Embryonic facial prominence (tissue), 1 donor: ENCODE measurements at regions not wholly inside any gene's neighbourhood (a gene's known extent, or its start where the extent isn't known, plus 50 kb on each side); places are given as distances from the start of the nearest gene placed in this dataset.
A peak's percentile ranks its signal among the peaks of the same experiment; 100 is the strongest.

Experiments
- DNase-seq: peaks from one replicate; pipeline ENCODE4 v3.0.0-alpha.2; 2016; ENCODE audit errors: extremely low spot score

DNA sequence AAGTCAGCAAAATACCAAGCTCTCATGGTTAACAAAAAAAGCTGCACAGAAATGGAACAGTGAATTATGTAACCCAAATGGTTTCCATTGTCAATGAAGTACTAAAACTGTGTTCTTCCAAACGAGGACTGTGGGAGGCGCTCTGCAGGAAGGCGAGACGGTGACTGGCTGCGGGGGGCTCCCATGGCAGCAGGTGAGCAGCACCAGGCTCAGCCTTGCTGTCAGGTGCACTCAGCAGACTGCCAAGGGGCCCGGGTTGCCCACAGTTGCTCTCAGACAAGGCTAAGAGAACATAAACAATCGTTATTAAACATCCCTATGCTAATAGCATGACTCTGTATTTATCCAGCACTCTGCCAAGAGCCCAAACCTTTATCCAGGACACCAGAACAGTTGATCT is 630.3 kb upstream of the ARID1B start:
- no peak for DNase-seq

GRCh38 chr6:156131221-156131903 is 645.8 kb upstream of the ARID1B start:
- DNase-seq = no peak

- DNase-seq = no peak
These were observed 650.6 kb upstream of the ARID1B start for GRCh38 chr6:156126535-156126934.

DNA sequence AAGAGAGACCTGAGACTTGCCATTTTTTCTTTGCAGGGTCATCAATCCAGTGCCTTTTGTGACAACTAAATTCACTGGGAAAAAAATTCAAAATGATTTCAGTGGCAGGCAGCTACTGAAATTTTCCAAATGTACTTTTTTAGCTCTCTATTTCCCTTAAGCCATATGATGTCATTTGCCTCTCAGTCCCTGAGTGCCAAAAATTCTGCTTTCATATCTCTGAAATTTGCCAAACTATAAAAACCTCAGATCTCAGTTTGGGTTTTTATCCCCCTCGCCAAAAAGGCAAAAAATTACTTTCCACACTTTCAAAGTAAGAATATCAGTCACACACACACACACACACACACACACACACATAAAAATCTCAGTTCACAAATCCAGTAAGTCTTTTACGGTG is 651.3 kb upstream of the ARID1B start:
- DNase-seq = no peak

DNA sequence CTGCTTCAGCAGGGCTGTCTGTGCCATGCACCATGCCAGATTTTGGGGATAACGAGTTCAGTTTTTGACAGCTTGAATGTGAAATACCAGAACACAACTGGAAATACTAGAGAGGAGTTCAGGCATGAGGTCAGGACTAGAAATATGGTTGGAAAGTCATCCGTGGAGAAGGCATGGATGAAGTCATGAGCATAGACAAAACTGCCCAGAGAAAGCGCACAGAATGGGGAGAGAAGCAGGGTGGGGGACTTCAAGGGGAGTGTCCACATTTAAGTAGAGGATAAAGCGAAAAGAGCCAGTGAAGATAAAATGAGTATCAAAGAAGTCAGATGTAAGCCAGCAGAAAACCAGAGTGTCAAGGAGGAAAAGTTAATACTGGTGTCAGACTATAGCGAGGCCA is 653.4 kb upstream of the ARID1B start:
- DNase-seq = no peak

DNA sequence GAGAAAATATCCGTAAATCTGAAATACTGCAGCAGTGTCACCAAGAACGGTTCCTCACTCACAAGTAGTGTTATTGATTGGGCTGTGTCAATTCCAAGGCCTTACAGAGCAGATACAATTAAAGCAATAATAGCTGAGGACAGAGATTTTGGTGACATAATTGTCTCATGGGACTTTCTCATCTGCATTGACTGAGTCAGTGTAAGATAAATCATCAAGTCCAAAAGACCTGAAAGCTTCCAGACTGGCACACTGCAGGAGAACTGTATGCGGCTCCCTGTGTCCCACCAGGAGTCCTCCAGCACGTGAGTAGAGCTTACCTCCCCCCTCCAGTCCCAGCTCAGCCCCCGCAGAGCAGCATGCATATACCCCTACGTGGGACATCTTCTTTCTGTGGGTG is 655.2 kb upstream of the ARID1B start:
- no peak for DNase-seq

DNA sequence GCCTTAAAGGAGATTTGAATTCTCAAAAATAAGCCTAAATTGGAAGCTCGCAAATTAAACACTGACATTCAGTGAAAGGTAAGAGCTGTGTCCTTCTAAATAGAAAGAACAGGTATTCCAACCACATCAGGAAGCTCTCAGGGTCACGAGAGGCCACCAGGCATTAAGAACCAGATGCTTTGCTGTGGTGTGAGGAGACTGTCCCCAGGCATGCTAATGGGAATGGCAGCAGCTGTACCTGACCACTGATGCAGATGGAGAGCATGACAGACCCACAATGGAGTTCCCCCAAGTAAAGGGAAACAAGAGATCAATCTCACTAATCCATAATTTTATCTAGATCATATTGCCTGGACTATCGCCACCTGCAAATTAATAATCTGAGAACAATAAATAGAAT is 658.9 kb upstream of the NOX3 start:
- no peak for DNase-seq

DNA sequence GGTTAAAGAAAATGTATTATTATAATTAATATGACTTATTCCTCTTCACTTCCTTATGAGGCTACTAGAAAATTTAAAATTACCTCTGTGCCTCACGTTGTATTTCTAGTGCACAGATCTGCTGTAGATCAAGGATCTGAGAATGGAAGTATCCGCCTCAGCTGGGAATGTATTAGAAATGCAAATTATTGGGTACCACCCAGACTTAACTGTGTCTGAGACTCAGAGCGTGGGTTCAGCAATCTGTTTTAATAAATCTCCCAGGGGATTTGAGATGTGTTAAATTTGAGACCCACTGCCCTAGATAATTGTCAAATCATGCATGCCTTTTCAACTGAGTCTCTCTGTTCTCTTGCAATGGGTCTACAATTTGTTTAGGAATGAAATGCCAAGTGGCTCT is 658.0 kb upstream of the NOX3 start:
- DNase-seq = no peak

DNA sequence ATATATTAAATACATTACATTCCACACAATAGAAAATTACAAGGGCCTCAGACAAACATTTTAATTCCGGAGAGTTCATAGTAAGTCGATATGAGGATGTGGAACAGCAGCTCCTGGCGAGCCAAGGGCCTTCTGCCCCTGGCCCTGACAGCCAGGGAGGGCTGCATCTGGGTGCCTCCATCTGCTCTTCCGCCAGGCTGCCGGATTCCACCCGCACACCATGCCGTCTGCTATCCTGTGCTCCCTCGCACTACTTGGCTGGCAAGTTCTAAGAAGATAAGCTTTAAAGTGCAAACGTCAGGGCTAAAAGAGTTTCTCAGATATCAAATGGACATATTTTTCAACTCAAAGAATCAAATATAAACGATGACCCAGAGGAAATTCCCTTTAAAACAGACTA is 656.3 kb upstream of the NOX3 start:
- DNase-seq = no peak

GRCh38 chr6:156110249-156110648 is 654.6 kb upstream of the NOX3 start:
- DNase-seq = no peak

DNA sequence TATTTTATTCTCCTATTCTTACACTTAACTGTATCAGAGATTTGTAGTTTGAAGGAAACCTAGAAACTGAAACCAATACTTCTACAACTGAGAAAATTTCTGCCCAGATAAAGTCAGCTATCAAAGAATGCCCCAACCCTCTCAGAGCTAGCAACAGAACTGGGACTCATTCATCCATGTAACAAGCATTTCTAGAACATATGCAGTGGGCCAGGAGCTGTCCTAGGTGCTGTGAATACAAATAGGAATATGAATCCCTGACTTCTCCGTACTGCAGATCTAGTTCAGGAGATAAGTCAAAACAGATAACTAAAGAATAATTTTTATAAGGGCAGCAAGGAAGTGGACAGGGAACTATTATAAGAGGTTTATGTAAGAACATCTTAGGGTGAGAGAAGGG is 654.1 kb upstream of the NOX3 start:
- no peak for DNase-seq

GRCh38 chr6:156107624-156108101 is 652.0 kb upstream of the NOX3 start:
- peak; percentile 25 for DNase-seq

DNA sequence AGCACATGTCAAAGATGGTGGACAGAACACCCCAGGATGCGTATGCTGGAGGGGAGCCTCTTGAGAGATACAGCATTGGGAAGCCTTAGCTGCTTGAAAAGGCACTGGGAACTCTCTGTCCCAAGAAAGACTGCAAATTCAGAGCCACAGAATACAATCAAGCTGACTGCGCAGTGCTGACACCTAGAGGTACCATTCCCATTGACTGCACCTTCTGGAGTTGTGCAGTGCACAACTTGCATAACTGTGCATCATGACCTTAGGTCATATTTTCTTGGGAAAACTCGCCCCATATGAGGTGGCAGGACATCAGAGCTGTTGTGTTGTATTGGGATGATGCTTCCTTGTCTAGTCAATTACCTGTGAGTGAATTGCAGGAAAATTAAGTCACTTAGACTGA is 646.5 kb upstream of the NOX3 start:
- DNase-seq = no peak

DNA sequence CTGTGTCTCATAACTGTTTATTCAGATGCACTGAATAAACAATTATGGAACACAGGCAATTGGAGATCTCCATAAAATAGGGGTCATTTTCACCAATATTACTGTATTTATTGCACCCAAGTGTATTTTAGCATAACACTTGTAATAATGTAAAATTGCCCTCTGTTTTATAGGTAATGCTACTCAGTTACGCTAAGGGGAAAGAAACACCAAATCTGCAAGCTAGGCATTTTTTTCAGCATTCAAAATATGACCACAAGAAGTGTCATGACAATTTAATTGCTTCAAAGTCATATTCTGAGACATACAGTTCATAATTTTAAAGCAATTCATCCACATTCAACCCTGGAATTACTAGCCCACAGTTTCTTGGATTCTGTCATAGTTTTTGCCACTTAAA is 643.2 kb upstream of the NOX3 start:
- no peak for DNase-seq

- no peak for DNase-seq
These were observed 631.8 kb upstream of the NOX3 start for GRCh38 chr6:156087487-156087886.

GRCh38 chr6:156082012-156082411 is 626.4 kb upstream of the NOX3 start:
- DNase-seq = no peak

DNA sequence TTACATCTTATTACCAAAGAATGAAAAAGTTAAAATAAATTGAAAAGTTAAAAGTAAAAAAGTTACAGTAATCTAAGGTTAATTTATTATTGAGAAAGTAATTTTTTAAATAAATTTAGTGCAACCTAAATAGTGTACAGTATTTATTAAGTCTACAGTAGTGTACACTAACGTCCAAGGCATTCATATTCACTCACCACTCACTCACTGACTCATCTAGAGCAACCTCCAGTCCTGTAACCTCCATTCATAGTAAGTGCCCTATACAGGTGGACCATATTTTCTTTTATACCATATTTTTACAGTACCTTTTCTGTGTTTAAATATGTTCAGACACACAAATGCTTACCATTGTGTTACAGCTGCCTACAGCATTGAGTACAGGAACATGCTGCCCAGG is 624.7 kb upstream of the NOX3 start:
- no peak for DNase-seq

- DNase-seq = no peak
These were observed 613.2 kb upstream of the NOX3 start for GRCh38 chr6:156068881-156069280.

DNA sequence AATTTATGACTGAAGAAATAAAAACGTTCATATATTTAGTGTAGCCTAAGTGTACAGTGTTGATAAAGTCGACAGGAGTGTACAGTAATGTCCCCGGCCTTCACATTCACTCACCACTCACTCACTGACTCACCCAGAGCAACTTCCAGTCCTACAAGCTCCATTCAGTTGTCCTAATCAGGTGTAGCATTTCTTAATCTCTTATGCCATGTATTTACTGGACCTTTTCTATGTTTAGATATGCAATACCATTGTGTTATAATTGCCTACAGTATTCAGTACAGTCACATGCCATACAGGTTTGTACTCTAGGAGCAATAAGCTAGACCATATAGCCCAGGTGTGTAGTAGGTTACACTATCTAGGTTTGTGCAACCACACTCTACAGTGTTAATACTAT is 610.2 kb upstream of the NOX3 start:
- no peak for DNase-seq

- DNase-seq = no peak
These were observed 606.5 kb upstream of the NOX3 start for GRCh38 chr6:156062091-156062563.

DNA sequence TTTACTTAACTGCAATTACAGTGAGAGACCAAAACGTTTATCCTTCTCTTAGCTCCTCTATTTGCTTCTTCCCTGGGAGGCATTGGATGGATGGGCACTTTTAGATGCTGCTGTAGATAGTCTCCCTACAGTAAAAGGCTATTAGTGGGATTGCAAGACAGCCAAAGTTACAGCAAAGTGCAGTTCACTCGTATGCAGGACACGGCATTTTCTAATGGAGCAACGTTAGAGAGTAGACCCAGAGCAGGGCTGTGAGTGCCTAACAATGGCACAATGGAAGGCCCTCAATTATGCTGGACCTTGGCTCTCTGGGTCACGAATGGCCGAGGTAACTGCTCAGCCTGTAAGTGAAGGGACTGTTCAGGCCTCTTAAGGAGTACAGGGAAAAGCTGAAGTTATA is 605.8 kb upstream of the NOX3 start:
- DNase-seq = no peak

- DNase-seq = no peak
These were observed 604.4 kb upstream of the NOX3 start for GRCh38 chr6:156060013-156060412.

DNA sequence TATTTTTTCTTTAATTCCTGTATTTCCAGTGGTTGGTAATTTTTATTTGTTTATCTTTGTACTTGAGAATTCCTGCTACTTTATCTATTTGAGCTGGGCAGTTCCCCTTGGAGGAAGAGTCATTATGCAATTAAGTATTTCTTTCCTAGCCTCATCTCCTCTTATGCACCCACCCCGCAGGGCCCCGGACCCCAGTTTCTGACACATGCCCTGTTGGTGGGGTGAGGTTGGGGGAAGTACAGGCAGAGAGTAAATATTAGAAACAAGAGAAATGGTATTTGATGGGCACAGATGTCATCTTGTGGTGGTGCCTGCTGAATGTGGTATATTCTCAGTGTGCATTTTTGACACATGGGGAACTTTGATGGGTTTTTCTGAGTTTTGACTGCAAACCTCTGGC is 602.7 kb upstream of the NOX3 start:
- no peak for DNase-seq

DNA sequence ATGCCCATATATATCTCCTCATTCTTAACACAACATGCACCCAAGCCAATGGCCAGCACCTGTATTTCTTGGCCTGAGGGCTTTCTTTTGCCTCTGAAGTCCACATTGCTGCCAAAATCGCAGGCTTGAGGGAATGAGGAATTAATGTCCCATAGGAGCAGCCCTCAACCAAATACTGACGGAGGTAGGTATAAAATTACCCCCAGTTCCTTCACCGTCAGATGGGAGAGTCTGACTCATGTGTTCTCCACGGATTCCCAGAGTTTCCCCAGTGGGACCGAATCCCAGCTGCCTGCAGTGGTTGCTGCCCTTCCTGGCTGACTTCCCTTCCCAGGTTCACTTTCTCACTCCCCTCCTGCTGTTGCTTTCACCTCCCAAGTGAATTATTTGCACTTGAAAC is 602.2 kb upstream of the NOX3 start:
- no peak for DNase-seq
